H9 (cell line): ENCODE measurements at regions not wholly inside any gene's neighbourhood (a gene's known extent, or its start where the extent isn't known, plus 50 kb on each side); places are given as distances from the start of the nearest gene placed in this dataset.

ENCODE experiments used
- DNase-seq: peaks from one replicate; pipeline ENCODE4 v3.0.0-alpha.2; 2017
- H2AFZ ChIP-seq: one replicate; pipeline ENCODE4 v1.6.1; 2013; ENCODE audit warnings: mild to moderate bottlenecking, low read length, control low read depth, moderate library complexity
- H2AK5ac ChIP-seq: 2 replicates; pipeline ENCODE4 v1.6.1; 2013; ENCODE audit warnings: low read length, control low read depth, mixed read lengths; ENCODE audit not compliant: insufficient read length
- H2BK120ac ChIP-seq: one replicate; pipeline ENCODE4 v1.6.1; 2013; ENCODE audit warnings: low read depth, mild to moderate bottlenecking, low read length, control low read depth, inconsistent platforms; ENCODE audit not compliant: poor library complexity, severe bottlenecking
- H2BK12ac ChIP-seq: 2 replicates; pipeline ENCODE4 v1.6.1; 2013; ENCODE audit warnings: low read length, control low read depth, mixed read lengths, low read depth; ENCODE audit not compliant: insufficient read length
- H2BK15ac ChIP-seq: 2 replicates; pipeline ENCODE4 v1.6.1; 2013; ENCODE audit warnings: low read depth, low read length, control low read depth
- H2BK20ac ChIP-seq: one replicate; pipeline ENCODE4 v1.6.1; 2013; ENCODE audit warnings: low read depth, mild to moderate bottlenecking, low read length, control low read depth, inconsistent platforms; ENCODE audit not compliant: poor library complexity, severe bottlenecking
- H2BK5ac ChIP-seq: 2 replicates; pipeline ENCODE4 v1.6.1; 2013; ENCODE audit warnings: low read length, control low read depth, mixed read lengths; ENCODE audit not compliant: insufficient read length
- H3K14ac ChIP-seq: 2 replicates; pipeline ENCODE4 v1.6.1; 2013; ENCODE audit warnings: low read length, control low read depth; ENCODE audit not compliant: insufficient read depth
- H3K18ac ChIP-seq: 2 replicates; pipeline ENCODE4 v1.6.1; 2013; ENCODE audit warnings: low read depth, mild to moderate bottlenecking, mixed read lengths, low read length, control low read depth; ENCODE audit not compliant: insufficient read length
- H3K23ac ChIP-seq: 2 replicates; pipeline ENCODE4 v1.6.1; 2013; ENCODE audit warnings: low read length, control low read depth, mixed read lengths, low read depth; ENCODE audit not compliant: insufficient read length
- H3K23me2 ChIP-seq: 2 replicates; pipeline ENCODE4 v1.6.1; 2013; ENCODE audit warnings: low read depth, mild to moderate bottlenecking, mixed read lengths, low read length, control low read depth; ENCODE audit not compliant: insufficient read length, poor library complexity, severe bottlenecking
- H3K27ac ChIP-seq: 2 replicates; pipeline ENCODE4 v1.5.1; 2013; ENCODE audit warnings: low read length, control low read depth, mixed read lengths, low read depth; ENCODE audit not compliant: insufficient read length
- H3K27me3 ChIP-seq: 2 replicates; pipeline ENCODE4 v1.6.1; 2013; ENCODE audit warnings: low read length, control low read depth, inconsistent platforms; ENCODE audit not compliant: insufficient read depth
- H3K4ac ChIP-seq: 2 replicates; pipeline ENCODE4 v1.6.1; 2013; ENCODE audit warnings: low read depth, mild to moderate bottlenecking, control low read depth, inconsistent platforms, low read length, moderate library complexity
- H3K4me1 ChIP-seq: 2 replicates; pipeline ENCODE4 v1.6.1; 2013; ENCODE audit warnings: low read length, control low read depth, inconsistent platforms; ENCODE audit not compliant: insufficient read depth
- H3K4me2 ChIP-seq: 2 replicates; pipeline ENCODE4 v1.6.1; 2013; ENCODE audit warnings: low read length, control low read depth, mixed read lengths; ENCODE audit not compliant: insufficient read length, insufficient read depth
- H3K56ac ChIP-seq: 2 replicates; pipeline ENCODE4 v1.6.1; 2013; ENCODE audit warnings: low read depth, mild to moderate bottlenecking, mixed read lengths, low read length, control low read depth; ENCODE audit not compliant: insufficient read length
- H3K79me1 ChIP-seq: 2 replicates; pipeline ENCODE4 v1.6.1; 2013; ENCODE audit warnings: low read depth, mild to moderate bottlenecking, moderate library complexity, low read length, control low read depth, inconsistent platforms; ENCODE audit not compliant: insufficient read depth, poor library complexity, severe bottlenecking
- H3K79me2 ChIP-seq: 2 replicates; pipeline ENCODE4 v1.6.1; 2013; ENCODE audit warnings: low read length, control low read depth, inconsistent platforms; ENCODE audit not compliant: insufficient read depth
- H3K9ac ChIP-seq: 2 replicates; pipeline ENCODE4 v1.6.1; 2013; ENCODE audit warnings: low read length, control low read depth, mixed read lengths; ENCODE audit not compliant: insufficient read length; ENCODE audit errors: extremely low read depth
- H3K9me3 ChIP-seq: one replicate; pipeline ENCODE4 v1.6.1; 2013; ENCODE audit warnings: low read depth, low read length, inconsistent platforms; ENCODE audit not compliant: control insufficient read depth
- H3T11ph ChIP-seq: one replicate; pipeline ENCODE4 v1.6.1; 2013; ENCODE audit warnings: mild to moderate bottlenecking, low read length, control low read depth, inconsistent platforms
- H4K20me1 ChIP-seq: one replicate; pipeline ENCODE4 v1.6.1; 2013; ENCODE audit not compliant: control insufficient read depth, insufficient read length, insufficient read depth
- H4K5ac ChIP-seq: 2 replicates; pipeline ENCODE4 v1.6.1; 2013; ENCODE audit warnings: low read depth, mild to moderate bottlenecking, mixed read lengths, low read length, control low read depth; ENCODE audit not compliant: insufficient read length
- H4K8ac ChIP-seq: replicated peaks from 2 replicates; pipeline ENCODE4 v1.6.1; 2013; ENCODE audit warnings: low read length, control low read depth, mixed read lengths, low read depth; ENCODE audit not compliant: insufficient read length
- H4K91ac ChIP-seq: 2 replicates; pipeline ENCODE4 v1.6.1; 2013; ENCODE audit warnings: low read depth, mild to moderate bottlenecking, moderate library complexity, mixed read lengths, low read length, control low read depth; ENCODE audit not compliant: insufficient read length
- H3K27ac Mint-ChIP-seq, 3 experiments: 2 replicates in 2 of 3; 3 replicates in 1 of 3; pipeline ENCODE4 v1.8.0; 2020 to 2021; ENCODE audit warnings: mixed read lengths in 3 of 3, mild to moderate bottlenecking in 1 of 3, moderate library complexity in 1 of 3
- H3K27me3 Mint-ChIP-seq: 2 replicates; pipeline ENCODE4 v1.8.0; 2021; ENCODE audit warnings: low read depth, mild to moderate bottlenecking, moderate library complexity, mixed read lengths
- H3K36me3 Mint-ChIP-seq, 3 experiments: 2 replicates in 2 of 3; 3 replicates in 1 of 3; pipeline ENCODE4 v1.8.0; 2020 to 2021; ENCODE audit warnings: low read depth in 3 of 3, mixed read lengths in 3 of 3; ENCODE audit not compliant: insufficient read depth in 1 of 3
- H3K4me1 Mint-ChIP-seq, 2 experiments: 2 replicates each; pipeline ENCODE4 v1.8.0; 2020; ENCODE audit warnings: mixed read lengths in 2 of 2
- H3K4me3 Mint-ChIP-seq, 2 experiments: 2 replicates in 1 of 2; 3 replicates in 1 of 2; pipeline ENCODE4 v1.8.0; 2020 to 2021; ENCODE audit warnings: mild to moderate bottlenecking in 2 of 2, mixed read lengths in 2 of 2, moderate library complexity in 1 of 2
- H3K9me3 Mint-ChIP-seq, 2 experiments: 2 replicates in 1 of 2; 3 replicates in 1 of 2; pipeline ENCODE4 v1.8.0; 2020; ENCODE audit warnings: mild to moderate bottlenecking in 2 of 2, mixed read lengths in 2 of 2, moderate library complexity in 1 of 2
- WGBS: extraction: QIAGEN DNeasy Blood & Tissue Kit; methylation state at CpG from one replicate; pipeline ENCODE4 v1.1.7; 2013; ENCODE audit warnings: missing lambda C conversion rate, low lambda C conversion rate, mixed read lengths; ENCODE audit not compliant: insufficient read length; ENCODE audit errors: extremely low coverage; 5-methylcytosine and 5-hydroxymethylcytosine counted together
- TF ChIP-seq, protein P1 (sequence below): fragments of 200-600 bp; sonication (generic); conservative IDR thresholded peaks from 3 replicates; pipeline ENCODE4 v1.8.0; 2021; ENCODE audit warnings: antibody characterized with exemption, mild to moderate bottlenecking

DNA sequence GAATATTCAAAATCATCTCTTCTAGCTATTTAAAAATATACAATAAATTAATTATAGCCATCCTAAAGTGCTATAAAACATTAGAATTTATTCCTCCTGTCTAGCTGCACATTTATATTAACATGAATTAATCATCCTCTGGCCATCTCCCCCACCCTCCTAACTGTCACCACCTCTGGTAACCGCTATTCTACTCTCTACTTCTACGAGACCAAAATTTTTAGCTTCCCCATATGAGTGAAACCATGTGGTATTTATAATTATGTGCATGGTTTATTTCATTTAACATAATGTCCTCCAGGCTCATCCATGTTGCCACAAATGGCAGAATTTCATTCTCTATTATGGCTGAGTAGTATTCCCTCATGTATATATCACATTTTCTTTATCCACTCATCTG, 265.2 kb downstream of the COG6 start:
- Mint-ChIP-seq H3K4me1 (no peaks in the 10 kb centered on the region), H3K27me3 (no peaks in the 10 kb centered on the region), H3K27ac (no peak overlapping the region), H3K4me3 (no peak overlapping the region), H3K36me3 (peaks cover 0 to 2% (median 0%) of the 10 kb centered on the region in 3 experiments; a peak in 2 of 7 replicates), H3K9me3 (peaks cover 11 to 20% of the 10 kb centered on the region in 2 experiments; a peak in 4 of 5 replicates)
- H2AK5ac ChIP-seq, result no peak overlapping the region
- H3K4ac ChIP-seq, result no peak overlapping the region
- H3K23ac ChIP-seq, result no peak overlapping the region
- no peaks in the 10 kb centered on the region for H3K4me1 ChIP-seq
- H3K23me2 ChIP-seq, result no peaks in the 10 kb centered on the region
- no peak for DNase-seq
- no peak overlapping the region for H2BK20ac ChIP-seq
- no peaks in the 10 kb centered on the region for H4K20me1 ChIP-seq
- TF ChIP-seq, protein P1, sequence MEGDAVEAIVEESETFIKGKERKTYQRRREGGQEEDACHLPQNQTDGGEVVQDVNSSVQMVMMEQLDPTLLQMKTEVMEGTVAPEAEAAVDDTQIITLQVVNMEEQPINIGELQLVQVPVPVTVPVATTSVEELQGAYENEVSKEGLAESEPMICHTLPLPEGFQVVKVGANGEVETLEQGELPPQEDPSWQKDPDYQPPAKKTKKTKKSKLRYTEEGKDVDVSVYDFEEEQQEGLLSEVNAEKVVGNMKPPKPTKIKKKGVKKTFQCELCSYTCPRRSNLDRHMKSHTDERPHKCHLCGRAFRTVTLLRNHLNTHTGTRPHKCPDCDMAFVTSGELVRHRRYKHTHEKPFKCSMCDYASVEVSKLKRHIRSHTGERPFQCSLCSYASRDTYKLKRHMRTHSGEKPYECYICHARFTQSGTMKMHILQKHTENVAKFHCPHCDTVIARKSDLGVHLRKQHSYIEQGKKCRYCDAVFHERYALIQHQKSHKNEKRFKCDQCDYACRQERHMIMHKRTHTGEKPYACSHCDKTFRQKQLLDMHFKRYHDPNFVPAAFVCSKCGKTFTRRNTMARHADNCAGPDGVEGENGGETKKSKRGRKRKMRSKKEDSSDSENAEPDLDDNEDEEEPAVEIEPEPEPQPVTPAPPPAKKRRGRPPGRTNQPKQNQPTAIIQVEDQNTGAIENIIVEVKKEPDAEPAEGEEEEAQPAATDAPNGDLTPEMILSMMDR, result no peak
- H3K79me2 ChIP-seq, result no peaks in the 10 kb centered on the region
- H2BK5ac ChIP-seq, result no peak overlapping the region
- H3K14ac ChIP-seq, result no peak overlapping the region
- H2BK12ac ChIP-seq, result no peak overlapping the region
- no peaks in the 10 kb centered on the region for H3K79me1 ChIP-seq
- no peak overlapping the region for H3K4me2 ChIP-seq
- WGBS, result no CpG with 5 or more reads among the region's 2 CpGs
- H4K5ac ChIP-seq, result no peak overlapping the region
- H3K18ac ChIP-seq, result no peak overlapping the region
- H3T11ph ChIP-seq, result no peak overlapping the region
- no peak overlapping the region for H3K56ac ChIP-seq
- H4K91ac ChIP-seq, result no peak overlapping the region
- no peak overlapping the region for H2BK15ac ChIP-seq
- no peak overlapping the region for H3K27ac ChIP-seq
- no peak overlapping the region for H2AFZ ChIP-seq
- no peaks in the 10 kb centered on the region for H3K27me3 ChIP-seq
- H2BK120ac ChIP-seq, result no peak overlapping the region
- no peak overlapping the region for H3K9ac ChIP-seq
- no peak overlapping the region for H4K8ac ChIP-seq
- no peaks in the 10 kb centered on the region for H3K9me3 ChIP-seq
